Stromal cell of bone marrow (primary cell): ENCODE measurements at regions not wholly inside any gene's neighbourhood (a gene's known extent, or its start where the extent isn't known, plus 50 kb on each side); places are given as distances from the start of the nearest gene placed in this dataset.
A peak's percentile ranks its signal among the peaks of the same experiment; 100 is the strongest.

Source experiments
- DNase-seq: peaks from one replicate; pipeline ENCODE4 v3.0.0-alpha.2; 2012; ENCODE audit warnings: low read depth

DNA sequence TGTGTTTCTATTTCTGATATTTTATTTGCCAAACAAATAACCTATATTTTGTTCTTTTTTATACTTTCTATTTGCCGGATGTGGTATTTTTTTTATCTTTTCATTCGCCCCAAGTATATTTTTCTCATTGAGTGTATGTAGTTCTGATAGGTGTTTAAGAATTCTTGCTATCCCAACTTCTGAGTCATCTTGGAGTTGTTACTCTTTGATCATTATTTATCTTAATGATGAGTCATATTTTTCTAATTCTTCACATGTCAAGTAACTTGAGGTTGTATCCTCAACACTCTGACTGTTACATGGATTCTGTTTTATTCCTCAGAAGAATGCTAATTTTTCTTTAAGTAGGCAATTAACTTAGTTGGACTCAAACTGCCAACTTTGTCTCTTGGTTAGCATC is 498.1 kb downstream of the TLE1 start:
- no peak for DNase-seq

DNA sequence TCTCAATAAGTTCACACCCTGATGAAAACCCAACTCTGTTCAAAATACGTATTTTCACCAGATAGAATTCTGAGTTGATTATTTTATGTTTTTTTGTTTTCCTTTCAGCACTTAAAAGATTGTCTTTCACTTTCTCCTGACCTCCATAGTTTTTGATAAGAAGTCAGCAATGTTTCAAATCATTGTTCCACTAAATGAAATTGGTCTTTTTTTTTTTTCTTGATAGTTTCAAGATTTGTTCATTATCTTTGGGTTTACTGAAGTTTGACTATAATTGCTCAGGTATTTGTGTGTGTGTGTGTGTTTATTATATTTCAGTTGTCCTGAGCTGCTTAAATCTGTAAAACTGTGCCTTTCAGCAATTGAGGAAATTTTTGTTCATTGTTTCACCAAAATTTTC is 498.7 kb downstream of the TLE1 start:
- no peak for DNase-seq

DNA sequence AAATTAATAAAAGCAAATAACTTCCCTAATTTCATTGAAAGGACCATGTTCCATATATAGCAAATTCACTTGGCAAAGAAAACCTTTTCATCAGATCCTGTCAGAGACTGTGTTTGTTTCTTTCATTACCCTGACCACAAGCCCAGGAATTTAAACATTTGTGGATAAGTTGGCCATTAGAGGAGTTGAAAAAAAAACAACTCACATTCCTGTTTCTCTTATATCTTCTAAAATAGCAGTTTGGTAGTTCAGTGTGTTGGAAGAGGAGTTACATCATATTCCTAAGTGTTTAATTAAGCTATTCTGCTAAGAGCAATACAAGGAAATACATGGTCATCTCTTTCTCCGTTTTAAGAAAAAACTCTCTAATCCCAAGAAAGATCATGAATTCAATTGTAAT is 505.6 kb downstream of the TLE1 start:
- peak; percentile 20 for DNase-seq

DNA sequence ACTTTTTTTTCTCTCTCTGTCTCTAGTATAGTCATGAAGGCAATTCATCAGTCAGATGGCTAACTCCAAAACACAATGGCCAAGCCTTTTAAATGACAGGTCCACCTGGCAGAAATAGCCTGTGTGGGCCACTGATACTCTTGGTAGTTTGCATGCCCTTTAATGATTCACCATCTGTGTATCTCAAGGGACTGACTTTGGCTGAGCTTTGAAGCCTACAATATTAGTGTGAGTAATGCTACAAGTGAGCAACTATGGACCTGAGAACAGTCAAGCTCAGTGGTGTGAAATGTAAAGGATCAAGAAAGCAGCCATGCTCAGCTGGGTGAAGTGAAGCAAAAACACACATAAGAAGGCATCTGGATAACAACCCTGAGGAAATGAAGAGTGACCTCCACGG is 506.9 kb downstream of the TLE1 start:
- DNase-seq, result peak; percentile 72

DNA sequence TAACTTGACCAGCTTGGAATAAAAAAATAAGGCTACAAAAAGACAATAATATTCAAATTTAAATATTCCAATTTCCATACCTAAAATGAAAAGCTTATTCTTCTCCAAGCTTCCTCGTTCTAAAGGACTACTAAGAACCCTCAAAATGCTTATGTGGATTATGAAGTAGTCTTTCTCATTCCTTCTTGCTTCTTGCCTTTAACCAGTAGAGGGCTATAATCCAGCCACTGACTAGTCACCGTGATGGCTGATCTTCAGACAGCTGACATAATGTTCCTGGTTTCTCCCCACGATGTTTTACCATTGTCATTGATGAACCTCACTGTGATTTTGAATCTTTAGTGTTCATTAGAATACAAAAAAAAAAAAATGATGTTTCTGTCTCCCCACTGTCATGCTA is 515.3 kb downstream of the TLE1 start:
- no peak for DNase-seq

DNA sequence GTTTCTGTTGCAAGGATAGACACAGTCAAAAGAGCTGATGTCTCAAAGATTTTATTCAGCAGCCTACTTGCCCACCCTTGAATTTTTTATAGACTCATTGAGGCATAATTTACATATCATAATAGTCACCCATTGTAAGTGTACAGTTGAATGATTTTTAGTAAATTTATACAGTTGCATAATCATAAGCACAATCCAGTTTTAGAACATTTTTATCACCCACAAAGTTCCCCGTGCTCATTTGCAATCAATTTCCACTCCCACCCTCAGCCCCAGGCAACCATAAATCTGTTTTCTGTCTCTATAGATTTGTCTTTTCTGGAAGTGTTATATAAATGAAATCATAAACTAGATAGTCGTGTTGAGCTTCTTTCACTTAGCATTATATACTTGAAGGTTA is 517.7 kb downstream of the TLE1 start:
- DNase-seq, result no peak

DNA sequence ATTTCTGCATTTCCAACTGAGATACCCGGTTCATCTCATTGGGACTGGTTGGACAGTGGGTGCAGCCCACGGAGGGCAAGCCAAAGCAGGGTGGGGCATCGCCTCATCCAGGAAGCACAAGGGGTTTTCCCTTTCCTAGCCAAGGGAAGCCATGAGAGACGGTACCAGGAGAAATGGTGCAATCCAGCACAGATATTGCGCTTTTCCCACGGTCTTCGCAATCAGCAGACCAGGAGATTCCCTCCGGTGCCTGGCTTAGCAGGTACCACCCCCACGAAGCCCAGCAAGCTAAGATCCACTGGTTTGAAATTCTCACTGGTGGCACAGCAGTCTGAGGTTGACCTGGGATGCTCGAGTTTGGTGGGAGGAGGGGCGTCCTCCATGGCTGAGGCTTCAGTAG is 527.0 kb downstream of the TLE1 start:
- no peak for DNase-seq

DNA sequence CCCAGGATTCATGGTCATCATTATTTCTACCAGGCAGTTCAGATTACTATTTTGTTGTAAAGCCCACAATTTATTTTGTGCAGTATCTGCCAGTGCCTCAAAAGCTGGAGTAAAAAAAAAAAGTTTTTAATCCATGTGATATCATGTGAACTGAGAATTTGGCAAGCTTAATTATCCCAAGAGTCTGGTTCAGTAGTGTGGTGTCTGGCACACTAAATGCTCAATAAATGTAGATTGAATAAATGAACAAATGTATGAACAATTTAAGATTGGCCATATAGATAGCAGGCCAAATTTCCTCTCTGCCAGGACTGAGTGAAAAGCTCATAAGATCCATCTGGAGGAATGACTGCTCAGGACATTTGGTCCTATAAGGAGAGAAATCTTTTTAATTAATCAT is 533.0 kb downstream of the TLE1 start:
- no peak for DNase-seq

DNA sequence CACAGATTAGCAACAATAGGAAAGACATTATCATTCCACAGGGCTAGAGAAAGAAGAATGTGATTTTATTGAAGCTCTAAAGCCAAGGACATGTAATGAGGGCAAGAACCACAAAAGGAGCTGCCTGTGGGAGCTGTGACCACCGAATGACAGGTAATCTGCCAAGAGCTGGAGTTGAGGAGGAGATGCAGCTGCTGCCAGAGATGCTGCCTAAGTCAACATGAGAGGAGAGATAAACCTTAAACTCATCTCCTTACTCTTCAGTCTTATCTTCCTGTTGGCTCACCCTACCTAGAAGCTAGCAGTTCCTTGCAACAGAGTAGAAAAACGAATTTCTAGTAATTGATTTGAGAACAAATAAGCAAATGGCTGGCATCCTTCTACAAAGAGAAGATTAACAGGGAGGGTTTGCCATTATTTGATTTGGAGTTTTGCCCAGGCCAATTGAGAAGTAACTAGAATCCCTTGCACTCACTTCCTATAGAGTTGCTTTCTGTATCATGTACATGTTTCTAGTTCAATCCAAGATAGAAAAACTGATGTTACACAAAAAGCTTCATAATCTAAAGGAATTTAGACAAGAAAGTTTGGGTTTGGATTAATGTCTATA is 539.2 kb downstream of the TLE1 start:
- no peak for DNase-seq

DNA sequence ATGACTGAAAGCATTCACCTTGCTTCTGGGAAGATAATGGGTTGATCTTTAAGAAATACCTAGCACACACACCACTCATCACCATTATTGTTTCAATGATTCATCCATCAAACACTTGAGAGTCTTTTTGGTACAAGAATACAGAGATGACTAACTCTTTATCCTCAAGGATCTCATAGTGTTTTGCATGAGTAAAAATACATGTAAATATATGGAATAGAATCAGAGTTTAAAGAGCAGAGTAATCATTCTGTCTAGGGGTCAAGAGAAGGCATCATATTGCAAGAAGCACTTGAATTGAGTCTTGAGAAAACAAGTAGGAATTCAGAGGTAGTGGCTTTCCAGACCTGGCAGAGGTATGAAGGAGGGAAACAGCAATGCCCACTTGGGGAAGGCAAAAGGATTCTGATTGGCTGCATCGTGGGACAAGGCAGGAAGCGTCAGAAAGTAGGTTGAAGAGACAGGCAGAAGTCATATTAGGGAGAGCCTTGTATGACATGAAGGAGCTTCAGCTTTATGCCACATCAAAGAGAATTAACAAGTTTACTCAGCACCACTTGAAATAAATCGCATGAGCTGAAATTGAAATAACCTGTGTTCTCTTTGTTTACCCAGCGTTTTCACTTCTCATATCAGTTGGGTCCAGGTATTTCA is 542.5 kb downstream of the TLE1 start:
- no peak for DNase-seq

DNA sequence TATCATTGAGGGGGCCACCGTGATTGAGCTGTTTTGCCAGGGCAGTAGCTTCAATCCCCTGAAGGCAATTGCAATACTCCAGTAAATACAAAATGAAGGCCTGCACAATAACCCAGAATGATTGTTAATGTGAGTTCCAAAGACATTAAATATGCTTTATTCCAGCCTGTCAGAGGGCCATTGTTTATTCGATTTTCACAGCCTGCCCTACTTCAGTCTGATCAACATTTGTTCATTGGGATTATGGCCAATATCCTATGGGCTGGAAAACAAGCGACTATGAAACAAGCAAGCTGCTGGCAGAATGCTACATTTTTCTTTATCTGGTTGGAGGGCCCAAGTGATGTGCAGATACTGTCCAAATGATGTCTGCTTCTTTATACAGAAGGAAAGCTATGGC is 543.1 kb downstream of the TLE1 start:
- DNase-seq, result no peak

DNA sequence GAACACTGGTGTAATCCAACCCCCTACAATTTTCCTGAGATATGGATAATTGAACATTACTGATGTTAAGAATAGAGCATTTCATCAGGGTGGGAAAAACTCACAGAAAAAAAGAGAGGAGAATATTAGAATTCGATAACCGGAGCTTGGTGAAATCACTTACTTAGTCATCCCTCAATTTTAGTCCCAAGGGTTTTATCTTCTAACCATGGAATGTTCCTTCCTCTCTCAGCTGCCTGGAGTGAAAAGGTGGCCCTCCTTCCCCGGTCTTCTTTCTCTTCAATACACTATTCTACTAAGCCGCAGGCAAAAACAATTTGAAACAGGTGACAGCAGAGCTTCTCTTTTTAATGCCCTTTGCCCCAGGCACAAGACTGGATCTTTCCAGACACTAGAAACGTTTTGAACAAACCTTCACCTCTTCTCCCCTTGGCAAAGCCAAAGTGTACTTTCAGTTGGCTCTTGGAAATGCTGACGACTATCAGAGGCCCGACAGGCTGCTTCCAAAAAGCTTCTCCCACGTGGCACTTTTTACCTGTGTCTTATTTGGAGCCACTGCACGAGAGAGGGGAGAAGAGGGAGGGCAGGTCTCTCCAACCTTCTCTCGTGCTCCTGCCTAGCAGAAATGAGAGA is 543.9 kb downstream of the TLE1 start:
- DNase-seq, result no peak

DNA sequence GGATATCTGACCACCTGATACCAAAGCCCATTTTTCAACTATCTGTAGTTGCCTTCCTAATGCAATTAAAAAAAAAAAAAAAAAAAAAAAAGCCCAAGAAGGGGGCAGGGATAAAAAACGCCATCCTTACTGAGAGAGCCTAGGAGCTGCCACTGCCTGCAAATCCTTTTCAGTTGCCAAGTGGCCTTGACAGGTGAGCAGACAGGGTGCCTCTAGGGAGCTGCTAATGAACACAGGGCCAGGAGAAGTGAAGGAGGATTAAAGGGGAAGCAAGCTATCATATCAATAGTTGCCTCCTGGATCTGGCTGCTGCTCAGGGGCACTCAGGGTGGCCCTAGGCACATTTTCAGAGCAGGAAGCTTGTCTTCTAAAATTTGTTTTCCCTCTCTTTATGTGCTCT is 547.4 kb downstream of the TLE1 start:
- DNase-seq, result no peak

DNA sequence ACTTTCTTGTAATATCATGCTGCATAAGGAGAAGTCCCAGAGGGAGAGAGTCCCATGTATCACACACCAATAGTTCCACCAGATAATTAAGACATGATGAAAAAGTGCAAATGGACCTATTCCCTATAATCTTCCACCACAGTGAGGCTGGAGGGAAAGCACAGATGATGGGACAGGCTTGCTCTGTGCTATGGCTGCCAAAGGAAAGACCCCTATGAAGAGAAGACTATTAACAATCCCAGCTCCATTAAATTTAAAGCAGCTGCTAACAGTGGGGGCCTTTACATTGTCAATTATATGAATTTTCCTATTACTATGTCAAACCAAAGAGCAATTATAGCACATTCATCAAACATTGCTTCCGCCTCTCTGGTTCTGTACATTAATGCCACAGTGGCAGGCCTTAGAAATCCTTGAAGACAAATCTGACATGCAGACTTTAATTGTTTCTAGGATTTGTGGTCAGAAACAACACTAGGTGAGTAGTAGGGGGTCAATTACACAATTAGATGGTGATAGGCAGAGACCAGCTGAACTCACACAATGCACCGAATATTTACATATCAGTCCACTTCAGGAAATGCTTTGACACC is 551.3 kb downstream of the TLE1 start:
- DNase-seq, result no peak

DNA sequence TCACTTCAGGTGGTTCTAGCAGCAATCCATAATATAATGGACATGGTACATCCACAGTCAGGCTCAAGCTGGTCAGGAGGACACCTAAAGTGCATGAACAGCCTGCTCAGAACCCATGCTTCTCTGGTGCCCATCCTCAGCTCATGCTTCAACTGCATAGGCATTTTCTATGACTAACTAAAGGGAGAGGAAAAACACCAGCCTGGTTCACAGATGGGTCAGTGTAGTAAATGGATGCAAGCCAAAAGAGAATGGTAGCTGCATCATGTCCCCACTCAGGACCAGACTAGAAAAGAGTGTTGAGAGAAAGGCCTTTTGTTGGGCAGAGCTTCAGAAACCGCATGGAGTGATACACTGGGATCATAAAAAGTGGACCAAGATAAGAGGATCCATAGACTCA is 556.6 kb downstream of the TLE1 start:
- DNase-seq, result no peak

DNA sequence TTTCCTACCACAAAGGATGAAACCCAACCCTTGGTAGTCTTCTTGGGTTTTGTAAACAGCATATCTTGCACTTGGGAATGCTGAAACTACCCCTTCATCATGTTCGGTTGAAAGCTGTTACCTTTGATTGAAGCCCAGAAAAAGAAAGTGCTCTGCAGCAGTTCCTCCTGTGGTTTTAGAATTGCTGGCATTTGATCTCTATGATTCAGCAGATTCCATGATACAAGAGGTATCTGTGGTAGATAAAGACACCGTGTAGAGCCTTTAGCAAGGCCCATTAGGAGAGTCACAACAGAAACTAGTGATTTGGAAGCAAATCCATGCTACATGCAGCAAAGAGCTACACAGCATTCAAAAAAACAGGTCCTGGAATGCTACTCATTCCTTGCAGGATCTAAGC is 557.0 kb downstream of the TLE1 start:
- no peak for DNase-seq

DNA sequence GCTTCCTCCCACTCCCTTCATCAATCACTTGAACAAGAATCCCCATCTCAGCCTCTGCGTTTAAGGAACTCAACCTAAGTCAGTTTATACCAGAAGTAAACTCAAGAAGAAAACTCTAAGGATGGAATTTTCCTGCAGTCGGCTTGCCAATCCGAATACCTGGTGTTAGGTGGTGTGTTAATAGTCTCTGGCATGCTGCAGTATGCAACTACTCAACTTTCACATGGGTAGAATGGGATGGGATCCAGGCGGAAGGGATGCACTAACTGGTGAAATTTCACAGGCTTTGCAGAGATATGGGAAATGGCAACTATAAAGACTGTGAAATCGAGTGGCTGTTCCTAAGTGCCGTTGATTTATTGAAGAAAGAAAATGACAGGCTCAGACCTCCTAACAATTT is 560.6 kb downstream of the TLE1 start:
- no peak for DNase-seq

DNA sequence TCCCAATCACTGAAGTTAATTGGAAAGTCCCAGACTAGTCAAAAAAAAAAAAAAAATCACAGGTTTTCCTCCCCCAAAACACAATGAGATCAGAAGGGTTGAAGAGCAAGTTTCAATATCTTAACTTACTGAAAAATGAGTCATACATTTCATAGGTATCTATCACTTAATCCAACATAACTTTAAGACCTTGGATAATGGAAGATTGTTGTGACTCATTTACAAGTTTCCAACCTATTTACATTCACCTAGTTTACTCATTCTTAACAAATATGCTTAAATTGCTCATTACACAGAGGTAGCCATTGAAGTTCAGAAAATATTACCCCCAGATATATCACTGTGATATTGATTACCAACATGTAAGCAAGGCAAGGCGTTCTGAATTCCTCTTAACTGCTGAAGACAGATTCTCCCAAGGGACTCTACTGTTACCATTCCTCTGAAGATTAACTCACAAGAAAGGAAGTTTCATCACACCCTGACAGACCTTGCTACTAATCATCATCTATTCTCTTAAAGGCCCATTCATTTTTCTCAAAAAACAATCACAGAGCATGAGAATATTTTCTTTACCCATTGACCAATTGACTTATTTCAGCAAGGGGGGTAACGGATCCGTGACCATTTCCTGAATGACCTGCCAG is 563.8 kb downstream of the TLE1 start:
- DNase-seq, result no peak

DNA sequence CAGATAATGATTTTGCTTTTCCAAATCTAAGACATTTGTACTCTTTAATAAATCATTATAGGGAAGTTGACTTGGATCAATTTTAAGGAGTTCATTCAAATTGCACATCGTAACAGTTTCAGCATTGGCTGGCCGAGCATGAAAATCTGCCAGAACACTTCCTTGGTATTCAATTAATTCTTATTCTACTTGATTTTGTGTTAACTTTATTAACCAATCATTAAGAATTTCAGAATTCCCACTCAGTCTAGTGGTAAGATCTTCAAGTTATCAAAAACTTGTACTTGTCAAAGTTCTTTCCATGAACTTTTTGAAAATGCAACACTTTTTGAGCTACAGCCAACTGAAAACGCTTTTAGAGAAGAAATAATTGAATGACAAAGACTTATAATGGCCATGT is 565.8 kb downstream of the TLE1 start:
- DNase-seq, result no peak

DNA sequence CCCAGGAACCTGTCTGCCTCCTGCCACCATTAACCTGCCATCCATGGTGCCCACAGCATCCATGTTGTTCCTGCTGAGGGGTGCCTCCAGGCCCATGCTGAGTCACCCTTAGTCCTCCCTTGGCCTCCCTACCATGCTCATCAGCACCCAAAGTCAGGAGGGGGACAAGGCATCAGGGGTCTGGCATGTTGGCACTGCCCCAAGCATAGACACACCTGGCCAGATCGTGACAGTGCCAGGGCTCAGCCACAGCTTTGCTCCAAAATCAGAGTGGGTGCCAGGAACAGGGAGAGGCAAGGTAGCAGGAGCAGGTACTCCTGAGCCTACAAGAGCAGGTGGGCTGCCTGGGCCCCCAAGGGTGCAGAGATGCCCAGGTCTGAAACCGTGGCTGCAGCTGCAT is 566.6 kb downstream of the TLE1 start:
- DNase-seq, result no peak

DNA sequence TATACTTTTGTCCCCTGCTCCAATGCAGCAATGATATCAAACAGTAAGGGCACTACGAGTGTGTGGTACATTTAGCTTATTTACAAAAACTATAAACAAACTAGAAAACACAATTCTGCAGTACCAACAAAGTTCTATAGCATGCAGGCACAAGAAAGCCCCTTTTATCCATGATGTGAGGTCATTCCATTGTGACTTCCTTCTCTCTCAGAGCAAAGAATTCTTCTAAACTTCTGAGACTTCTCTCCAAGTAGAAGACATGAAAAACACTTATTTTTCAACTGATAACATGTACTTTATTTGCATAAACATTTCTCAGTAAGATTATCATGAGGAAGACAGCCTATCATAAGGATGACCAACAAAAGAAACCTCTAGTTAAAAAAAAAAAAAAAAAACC is 569.8 kb downstream of the TLE1 start:
- no peak for DNase-seq

DNA sequence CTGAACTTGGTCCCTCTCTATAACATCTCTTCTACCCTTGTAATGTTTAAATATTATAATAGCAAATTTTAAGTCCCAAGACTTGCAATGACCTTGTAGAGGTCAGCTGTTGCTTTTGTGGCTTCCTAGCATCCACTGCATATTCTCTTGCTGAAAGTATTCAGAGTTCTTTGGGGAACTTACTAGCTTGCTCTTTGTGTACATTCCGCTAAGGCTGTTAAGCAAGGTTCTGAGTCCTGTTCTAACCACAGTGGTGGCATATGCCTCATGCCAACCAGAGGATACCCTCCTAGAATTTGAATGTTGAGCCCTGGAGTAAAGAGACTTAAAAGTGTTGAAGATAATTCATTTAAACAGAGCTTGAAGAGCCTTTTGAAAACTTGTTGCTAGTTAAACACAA is 570.9 kb downstream of the TLE1 start:
- DNase-seq, result no peak
